HFFc6 (cell line): ENCODE measurements at regions not wholly inside any gene's neighbourhood (a gene's known extent, or its start where the extent isn't known, plus 50 kb on each side); places are given as distances from the start of the nearest gene placed in this dataset.

ENCODE experiments used
- DNase-seq: peaks from one replicate; pipeline ENCODE4 v3.0.0-alpha.2; 2018
- H3K27ac Mint-ChIP-seq: 2 replicates; pipeline ENCODE4 v1.8.0; 2020; ENCODE audit warnings: mild to moderate bottlenecking, mixed read lengths
- H3K27me3 Mint-ChIP-seq: 2 replicates; pipeline ENCODE4 v1.8.0; 2021; ENCODE audit warnings: mild to moderate bottlenecking, moderate library complexity, mixed read lengths; ENCODE audit not compliant: insufficient read depth
- H3K36me3 Mint-ChIP-seq: 2 replicates; pipeline ENCODE4 v1.8.0; 2021; ENCODE audit warnings: low read depth, mixed read lengths
- H3K4me1 Mint-ChIP-seq: 2 replicates; pipeline ENCODE4 v1.8.0; 2020; ENCODE audit warnings: low read depth, mixed read lengths
- H3K4me3 Mint-ChIP-seq: 2 replicates; pipeline ENCODE4 v1.8.0; 2020; ENCODE audit warnings: mild to moderate bottlenecking, moderate library complexity, mixed read lengths
- H3K9me3 Mint-ChIP-seq: 2 replicates; pipeline ENCODE4 v1.8.0; 2020; ENCODE audit warnings: mild to moderate bottlenecking, mixed read lengths
- CTCF ChIP-seq: fragments of 200-600 bp; sonication (generic); IDR thresholded peaks from 2 replicates; pipeline ENCODE4 v1.5.0; 2021; ENCODE audit warnings: antibody characterized with exemption, mild to moderate bottlenecking

DNA sequence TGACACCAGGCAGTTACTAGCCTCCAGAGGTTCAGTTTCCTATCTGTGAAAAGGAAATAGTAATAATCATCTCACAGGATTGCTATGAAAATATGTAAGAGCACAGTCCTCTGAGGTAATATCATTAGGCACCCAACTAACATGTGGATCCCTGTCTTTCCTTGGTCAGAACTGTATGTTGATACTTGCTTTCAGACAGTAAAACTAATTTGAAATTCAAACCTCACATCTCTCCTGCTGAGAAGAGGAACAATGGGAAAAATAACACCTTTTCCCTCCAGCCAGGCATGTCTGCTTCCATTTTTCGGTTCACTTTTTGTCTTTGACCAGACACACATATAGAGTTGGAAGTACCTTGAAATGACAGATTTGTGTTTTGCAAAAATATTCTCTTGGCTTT lies 262.7 kb downstream of the IL15 start:
- Mint-ChIP-seq H3K36me3 (peaks cover 9% of the 10 kb centered on the region; the same call in 1 of the 2 replicates), H3K27ac (peak overlapping the region; percentile 65), H3K27me3 (no peaks in the 10 kb centered on the region), H3K4me3 (no peak overlapping the region), H3K4me1 (peaks cover 46% of the 10 kb centered on the region), H3K9me3 (no peaks in the 10 kb centered on the region)
- no peak for DNase-seq
- no peak for TF ChIP-seq CTCF

- Mint-ChIP-seq H3K4me3 (no peak overlapping the region), H3K27ac (peak overlapping the region; percentile 65), H3K36me3 (peaks cover 9% of the 10 kb centered on the region; the same call in 1 of the 2 replicates), H3K9me3 (no peaks in the 10 kb centered on the region), H3K4me1 (peaks cover 46% of the 10 kb centered on the region), H3K27me3 (no peaks in the 10 kb centered on the region)
- peak; percentile 18 for DNase-seq
- TF ChIP-seq CTCF = no peak
These were observed 263.2 kb downstream of the IL15 start for GRCh38 chr4:141899541-141899940.

DNA sequence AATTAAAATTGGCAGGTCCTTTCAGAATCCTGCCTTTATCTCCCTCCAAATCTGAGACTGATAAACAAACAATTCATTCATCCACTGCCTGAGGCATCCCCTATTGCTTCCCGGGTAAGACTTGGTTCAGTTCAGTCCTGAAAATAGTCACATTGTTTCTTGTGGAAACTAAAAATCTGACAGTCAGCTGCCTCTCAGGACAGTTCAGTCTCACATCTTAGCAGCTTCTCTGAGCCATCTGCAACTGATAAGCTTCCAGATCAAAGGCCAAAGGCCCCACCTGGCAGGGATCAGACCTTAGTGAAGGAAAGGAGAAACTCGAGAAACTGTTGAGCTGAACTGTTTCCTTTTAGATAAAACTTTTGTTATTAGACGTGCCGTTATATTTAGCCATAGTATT lies 264.5 kb downstream of the IL15 start:
- Mint-ChIP-seq H3K4me3 (no peak overlapping the region), H3K27me3 (no peaks in the 10 kb centered on the region), H3K27ac (peak overlapping the region; percentile 4; the same call in 1 of the 2 replicates), H3K4me1 (peaks cover 60% of the 10 kb centered on the region), H3K36me3 (peaks cover 9% of the 10 kb centered on the region; the same call in 1 of the 2 replicates), H3K9me3 (no peaks in the 10 kb centered on the region)
- no peak for DNase-seq
- no peak for TF ChIP-seq CTCF

GRCh38 chr4:141905751-141906150 lies 269.4 kb downstream of the IL15 start:
- Mint-ChIP-seq H3K27ac (peak overlapping the region; percentile 82), H3K4me3 (peak overlapping the region; percentile 32; the same call in 1 of the 2 replicates), H3K9me3 (no peaks in the 10 kb centered on the region), H3K36me3 (peaks cover 9% of the 10 kb centered on the region; the same call in 1 of the 2 replicates), H3K4me1 (peaks cover 49% of the 10 kb centered on the region), H3K27me3 (no peaks in the 10 kb centered on the region)
- DNase-seq = peak; percentile 88
- no peak for TF ChIP-seq CTCF

DNA sequence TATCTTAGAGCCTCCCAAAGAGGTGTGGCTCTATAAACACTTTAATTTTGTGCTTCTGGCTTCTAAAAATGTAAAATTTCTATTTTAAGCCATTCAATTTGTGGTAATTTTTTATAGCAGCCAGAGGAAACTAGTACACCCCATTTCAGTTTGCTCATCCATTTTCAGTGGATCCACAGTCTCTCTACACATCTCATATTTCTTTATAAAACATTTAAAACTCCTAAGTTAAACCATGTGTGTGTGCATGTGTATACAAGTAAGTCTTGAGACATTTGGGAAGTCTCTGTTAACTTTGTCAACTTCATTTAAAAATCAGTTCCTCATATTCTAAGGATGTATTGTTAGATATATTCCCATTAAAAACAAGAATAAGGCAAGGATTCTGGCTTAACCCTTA lies 273.2 kb downstream of the IL15 start:
- H3K36me3 Mint-ChIP-seq = no peaks in the 10 kb centered on the region
- H3K27me3 Mint-ChIP-seq = no peaks in the 10 kb centered on the region
- no peak overlapping the region for H3K4me3 Mint-ChIP-seq
- TF ChIP-seq CTCF = no peak
- no peak overlapping the region for H3K27ac Mint-ChIP-seq
- no peaks in the 10 kb centered on the region for H3K9me3 Mint-ChIP-seq
- peaks cover 45% of the 10 kb centered on the region for H3K4me1 Mint-ChIP-seq
- DNase-seq = no peak

- Mint-ChIP-seq H3K27ac (no peak overlapping the region), H3K4me3 (no peak overlapping the region), H3K27me3 (no peaks in the 10 kb centered on the region), H3K4me1 (peaks cover 27% of the 10 kb centered on the region), H3K36me3 (no peaks in the 10 kb centered on the region), H3K9me3 (no peaks in the 10 kb centered on the region)
- TF ChIP-seq CTCF = no peak
- DNase-seq = no peak
These were observed 276.4 kb downstream of the IL15 start for GRCh38 chr4:141912831-141913230.
